GM21576 (cell line): ENCODE measurements at regions not wholly inside any gene's neighbourhood (a gene's known extent, or its start where the extent isn't known, plus 50 kb on each side); places are given as distances from the start of the nearest gene placed in this dataset.

Experiments used
- ATAC-seq: cut with Tn5 transposase; IDR thresholded peaks from one replicate; pipeline ENCODE4 v1.9.1; 2021; ENCODE audit warnings: mild to moderate bottlenecking, moderate library complexity; ENCODE audit not compliant: unreplicated experiment

DNA sequence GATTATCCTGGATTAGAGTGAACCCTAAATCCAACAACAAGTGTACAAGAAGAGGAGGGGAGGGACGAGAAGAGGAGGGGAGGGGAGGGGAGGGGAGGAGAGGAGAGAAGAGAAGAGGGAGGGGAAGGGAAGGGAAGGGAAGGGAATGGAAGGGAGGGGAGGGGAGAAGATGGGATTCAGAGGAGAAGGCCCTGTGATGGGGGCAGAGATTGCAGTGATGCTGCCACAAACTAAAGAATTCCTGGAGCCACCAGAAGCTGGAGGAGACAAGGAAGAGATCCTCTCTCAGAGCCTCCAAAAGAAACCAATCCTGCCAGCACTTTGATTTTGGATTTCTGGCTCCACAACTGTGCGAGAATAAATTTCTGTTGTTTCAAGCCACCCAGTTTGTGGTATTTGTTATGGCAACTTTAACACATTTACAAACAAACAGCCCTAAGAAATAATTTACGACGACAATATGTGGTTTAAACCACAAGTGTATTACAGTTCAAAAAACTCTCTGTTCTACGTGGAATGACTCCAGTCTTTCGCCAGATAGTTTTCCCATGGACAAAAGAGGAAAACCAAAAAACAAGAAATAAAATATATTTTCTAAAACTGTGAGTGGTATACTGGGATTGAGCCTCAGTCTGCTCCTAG, 235.4 kb downstream of the HDGFL1 start:
- ATAC-seq: no peak

DNA sequence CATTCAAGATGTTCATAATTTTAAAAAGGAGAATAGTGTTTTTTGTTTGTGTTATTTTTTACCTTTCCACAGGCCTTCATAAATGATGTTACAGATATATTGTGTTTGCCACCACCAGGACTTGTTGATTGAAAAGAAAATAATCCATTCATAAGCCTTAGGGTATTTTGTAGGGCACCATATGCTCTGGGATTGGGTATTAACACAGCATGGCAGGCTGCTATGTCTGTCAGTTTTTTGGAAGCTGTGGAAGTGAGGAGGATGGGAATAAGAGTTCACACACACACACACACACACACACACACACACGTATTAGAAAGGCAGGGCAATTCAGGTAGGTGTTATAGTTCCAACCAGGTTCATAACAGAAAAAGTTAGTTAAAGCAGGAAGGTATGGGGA, 237.9 kb downstream of the HDGFL1 start:
- ATAC-seq: no peak

DNA sequence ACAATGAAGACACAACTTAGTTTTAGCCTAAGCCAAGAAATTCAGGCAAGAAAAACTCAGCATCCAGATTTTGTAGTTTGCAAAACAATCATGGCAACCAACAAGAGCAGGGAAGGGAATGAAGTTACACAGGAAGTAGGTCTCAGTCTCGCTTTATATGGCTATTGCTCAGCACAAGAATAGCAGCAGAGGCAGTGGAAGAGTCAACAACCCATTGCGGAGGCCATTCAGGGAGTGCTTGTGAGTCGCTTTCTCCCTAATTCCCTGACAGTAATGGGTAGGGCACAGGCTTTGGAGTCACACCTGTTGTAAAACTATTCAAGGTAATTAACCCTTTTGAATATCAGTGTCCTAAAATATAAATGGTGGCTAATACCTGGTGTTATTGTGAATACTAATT, 238.5 kb downstream of the HDGFL1 start:
- no peak for ATAC-seq

DNA sequence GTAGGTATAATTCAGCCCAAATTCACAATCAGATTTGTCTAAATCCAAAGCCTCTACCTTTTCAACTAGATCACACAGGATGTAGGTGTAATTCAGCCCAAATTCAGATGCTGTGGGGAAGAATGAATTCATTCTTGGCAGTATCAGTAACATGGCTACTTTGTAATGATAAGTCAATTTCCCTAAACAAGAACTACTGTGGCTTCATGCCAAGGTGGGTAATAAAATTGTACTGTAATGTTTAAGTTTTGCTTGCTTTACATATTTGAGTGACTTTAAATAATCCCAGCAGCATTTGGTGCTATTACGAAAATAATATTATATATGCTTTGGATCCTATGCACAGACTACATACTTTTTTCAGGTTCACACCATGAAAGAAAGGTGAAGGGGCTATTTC, 239.1 kb downstream of the HDGFL1 start:
- ATAC-seq: no peak

DNA sequence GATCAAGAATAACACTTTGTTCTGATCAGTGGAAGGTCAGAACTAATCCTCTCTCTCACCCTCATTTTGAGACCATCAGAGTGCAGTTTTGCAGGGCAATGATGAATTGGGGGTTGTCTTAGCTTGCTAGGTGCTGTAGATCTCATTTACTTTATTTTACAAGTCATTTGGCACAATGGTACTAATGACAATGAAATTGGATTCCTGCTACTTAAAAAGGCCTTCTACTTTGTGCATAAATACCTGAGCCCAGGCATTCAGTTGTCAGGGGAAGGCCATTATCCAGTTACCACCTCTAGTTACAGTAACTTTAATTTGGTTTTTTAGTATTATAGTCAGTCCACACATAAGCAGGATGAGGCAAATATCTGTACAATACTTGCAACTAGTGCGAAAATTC, 240.0 kb downstream of the HDGFL1 start:
- no peak for ATAC-seq

DNA sequence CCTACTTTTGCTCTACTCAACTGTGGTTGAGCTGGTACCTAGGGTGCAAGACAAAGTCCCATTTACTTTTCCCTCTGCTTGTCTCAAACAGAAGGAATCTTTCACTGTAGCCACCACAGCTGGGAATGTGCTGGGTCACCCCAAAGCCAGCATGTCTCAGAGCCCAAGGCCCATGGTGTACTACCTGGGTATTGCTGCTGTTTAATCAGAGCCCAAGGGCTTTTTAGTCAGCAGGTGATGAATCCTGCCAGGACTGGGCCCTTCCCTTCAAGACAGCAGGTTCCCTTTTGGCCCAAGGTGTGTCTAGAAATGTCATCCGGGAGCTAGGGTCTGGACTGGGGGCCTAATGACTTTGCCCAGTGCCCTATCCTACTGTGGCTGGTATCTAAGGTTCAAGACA, 249.8 kb downstream of the HDGFL1 start:
- no peak for ATAC-seq

DNA sequence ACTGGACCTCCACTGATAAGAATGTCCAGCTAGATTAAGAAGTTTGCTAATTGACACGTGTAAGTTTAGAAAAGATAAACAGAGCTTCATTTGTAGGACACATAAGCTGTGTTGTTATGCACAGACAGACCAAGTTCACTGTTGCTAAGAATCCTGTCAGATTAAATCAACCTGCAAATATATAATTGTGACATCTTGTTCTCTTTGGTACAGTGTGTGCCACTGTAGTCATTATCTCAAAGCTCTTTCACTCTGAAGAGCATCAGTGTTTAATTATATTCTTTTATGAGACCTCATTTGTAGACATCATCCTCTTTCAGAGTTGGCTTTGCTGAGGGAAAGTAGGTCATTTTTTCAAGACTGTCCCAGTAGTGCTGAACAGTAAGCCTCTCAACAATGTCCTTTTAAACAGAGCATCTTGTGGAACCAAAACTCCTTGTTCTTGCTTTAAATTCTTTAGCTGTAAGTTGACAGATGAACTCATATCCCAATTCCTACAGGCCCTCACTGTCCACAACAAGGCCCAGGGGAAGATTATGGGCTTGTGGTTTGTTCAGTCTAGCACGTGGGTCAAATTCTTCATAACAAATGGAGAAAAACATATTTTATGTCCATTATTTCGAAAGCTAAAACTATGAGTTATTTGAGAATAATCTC, 252.4 kb downstream of the HDGFL1 start:
- ATAC-seq: no peak

DNA sequence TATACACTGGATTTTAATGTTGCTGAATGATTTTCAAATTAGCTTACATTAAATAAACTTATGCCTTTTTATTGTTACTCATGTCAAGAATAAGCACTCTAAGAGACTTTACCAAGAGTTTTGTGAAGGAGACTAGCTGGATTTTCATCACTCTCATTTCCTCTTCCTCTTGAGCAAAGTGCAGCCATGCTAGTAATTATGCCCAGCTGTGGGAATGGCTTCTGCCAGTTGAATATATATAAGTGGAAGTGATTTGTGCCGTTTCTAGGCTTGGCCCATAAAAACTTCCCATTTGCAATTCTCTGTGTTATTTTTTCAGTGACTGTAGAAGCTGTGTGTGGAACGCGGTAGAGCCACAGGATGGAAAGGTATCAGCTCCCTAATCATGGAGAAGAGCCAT, 255.8 kb downstream of the HDGFL1 start:
- no peak for ATAC-seq

DNA sequence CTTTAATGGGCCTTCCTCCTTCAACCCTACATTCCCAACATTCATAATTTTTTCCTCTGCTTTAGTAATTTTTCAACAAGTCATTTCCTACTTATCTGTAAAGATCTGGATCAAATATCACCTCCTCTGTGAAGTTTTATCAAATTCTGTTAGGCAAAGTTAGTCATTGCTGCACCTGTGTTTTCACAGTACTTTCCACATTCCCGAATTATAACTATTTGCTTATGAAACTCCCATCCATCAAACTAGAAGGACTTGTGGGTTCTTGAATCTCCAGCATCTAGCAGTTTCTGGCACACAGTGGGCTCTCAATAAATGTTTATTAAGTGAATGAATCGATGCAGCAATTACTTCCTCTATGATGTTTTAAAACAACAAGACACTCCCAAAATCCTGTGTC, 257.6 kb downstream of the HDGFL1 start:
- ATAC-seq: no peak

DNA sequence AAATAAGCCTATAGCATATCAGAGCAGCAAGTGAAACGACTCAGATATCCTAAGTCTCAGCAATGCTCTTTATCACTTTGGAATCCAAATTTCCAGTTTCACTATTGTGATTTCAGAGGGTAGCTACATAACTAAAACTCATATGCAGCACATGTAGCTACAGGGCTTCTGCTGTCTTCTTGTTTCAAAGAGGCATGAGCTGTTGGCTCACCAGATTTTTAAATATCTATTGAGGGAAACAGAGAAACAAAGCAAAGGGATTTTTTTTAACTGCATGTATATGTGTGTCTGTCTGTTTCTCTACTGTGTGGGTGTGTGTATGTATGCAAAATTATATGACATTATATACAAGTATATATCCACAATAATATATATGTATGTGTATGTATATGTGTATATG, 258.4 kb downstream of the HDGFL1 start:
- ATAC-seq: no peak

DNA sequence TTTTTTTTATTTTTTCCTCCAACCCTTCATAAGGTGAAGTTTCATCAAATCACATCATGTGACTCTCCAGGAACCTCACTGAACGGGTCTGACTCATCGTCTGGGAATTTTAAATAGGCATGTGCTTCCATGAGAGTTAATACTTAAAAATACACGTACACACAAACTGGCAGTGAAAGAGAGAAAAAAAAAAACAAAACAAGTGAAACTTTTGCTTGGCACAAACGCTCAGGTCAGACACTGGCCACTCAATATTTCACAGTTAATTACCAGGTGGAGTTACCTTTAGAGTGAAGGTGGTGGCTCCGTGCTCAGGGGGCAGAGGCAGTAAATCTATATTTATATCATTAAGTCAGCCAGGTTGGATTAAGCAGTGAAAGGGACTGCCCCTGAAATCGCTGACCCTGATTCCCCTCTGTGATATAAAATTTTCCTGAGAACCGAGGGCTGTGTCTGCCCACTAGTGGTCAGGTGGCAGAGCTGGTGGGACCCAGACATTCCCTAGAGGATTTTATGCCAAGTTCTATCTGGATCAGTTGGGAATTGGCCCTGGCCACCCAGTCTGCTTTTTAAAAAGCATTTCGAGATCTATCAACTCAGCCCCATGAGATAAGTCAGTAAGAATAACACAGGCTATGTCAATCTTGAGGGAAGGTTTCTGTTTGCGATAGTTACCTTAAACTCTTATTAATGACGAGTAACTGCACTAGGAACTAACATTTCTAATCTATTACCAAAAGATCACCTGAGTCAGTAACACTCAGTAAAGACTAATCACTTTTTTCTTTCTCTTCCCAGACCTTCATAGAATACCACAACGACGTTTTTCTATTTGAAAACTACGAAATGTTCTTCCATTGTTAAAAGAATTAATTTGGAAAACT, 259.1 kb downstream of the HDGFL1 start:
- no peak for ATAC-seq

DNA sequence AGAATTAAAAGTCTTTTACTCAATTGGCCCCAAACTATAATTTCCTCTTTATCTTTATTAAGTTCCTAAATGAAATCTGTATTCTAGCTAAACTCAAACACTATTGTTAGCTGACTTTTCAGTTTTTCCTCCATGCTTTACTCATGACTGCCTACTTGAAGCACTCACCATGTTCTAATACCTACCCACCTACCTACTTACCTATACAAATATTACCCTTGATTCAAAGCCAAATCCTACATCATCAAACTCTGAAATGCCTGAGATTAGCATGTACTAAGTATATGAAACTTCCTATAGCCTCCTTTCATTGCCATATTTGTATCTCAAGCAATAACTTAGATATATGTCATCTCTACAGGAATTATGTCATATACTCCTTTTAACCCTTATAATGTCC, 259.7 kb downstream of the HDGFL1 start:
- no peak for ATAC-seq

DNA sequence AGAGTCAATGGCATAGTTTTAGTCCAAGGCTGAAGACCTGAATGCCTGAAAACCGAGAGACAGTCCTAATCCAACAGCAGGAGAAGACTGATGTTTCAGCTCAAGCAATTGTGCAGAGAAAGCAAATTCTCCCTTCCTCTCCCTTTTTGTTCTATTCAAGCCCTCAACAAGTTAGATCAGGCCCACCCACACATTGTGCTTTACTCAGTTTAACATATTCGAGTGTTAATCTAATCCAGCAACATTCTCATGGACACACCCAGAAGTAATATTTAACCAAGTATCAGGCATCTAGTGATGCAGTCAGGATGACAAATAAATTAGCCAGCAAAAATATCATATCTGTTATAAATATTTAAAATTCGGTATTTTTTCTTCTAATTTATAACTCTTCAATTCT, 261.1 kb downstream of the HDGFL1 start:
- ATAC-seq: no peak

DNA sequence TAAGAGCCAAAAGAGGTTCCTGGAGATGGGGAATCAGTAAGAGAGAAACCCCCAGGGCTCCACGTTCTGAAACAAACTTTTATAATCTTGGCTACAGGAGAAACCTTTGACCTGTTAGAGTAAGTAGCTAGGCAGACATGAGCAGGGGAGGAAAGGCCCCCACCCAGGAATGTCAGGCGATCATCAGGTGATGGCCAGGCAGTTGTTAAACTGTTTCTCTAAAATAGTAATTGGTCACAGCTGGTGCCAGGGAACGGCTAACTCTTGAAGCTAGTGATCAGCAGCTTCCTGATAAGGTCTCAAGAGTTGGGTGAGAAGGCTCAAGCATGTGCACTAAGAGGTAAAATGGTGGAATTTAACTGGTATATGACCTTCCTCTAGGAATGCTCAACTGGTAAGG, 263.8 kb downstream of the HDGFL1 start:
- no peak for ATAC-seq

DNA sequence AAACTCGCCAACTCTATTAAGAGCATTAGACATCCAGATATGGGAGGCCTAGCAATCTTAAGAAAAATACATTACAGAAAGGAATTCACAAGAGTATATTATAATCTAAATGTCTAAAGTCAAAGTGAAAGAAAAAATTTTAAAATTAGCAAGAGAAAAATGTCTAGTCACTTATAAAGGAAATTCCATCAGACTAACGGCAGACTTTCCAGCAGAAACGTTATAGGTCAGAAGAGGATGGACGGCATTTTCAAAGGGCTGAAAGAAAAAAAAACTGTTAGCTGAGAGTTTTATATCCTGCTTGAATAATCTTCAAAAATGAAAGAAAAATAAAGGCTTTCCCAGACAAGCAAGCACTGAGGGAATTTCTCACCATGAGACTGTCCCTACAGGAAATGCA, 269.0 kb downstream of the HDGFL1 start:
- no peak for ATAC-seq

DNA sequence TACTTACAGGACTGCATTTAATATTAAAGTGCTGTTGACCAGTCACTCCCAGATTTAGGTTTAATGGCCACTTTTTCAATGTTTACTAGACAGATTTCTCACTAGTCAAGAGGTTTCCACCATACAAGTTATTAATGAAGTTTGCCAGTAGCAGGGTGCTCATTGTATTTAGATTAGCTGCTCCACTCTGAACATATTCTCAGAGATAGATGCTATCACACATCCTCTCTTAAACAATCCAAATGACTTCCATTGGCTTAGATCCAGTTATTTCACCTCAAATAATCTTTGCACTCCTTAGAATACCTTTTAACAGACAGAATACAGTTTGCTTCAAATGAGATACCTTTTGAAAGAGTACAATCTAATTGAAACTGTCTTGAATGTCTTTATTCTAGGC, 276.1 kb downstream of the HDGFL1 start:
- no peak for ATAC-seq

DNA sequence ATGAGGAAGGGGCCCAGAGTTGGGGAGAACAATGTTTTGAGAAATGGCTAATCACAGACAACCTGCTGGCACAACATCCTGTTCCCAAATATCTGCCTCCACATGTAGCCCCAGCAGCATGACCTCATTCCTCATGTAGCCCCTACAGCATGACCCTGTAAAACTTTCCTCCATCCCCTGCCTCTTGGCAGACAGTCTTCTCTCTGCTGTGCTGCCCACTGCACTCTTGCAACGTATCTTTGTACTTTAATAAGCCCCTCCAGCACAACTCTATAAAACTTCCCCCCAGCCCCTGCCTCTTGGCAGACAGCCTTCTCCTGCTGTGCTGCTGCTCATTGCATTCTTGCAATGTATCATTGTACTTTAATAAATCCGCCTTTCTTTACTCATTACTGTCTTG, 278.8 kb downstream of the HDGFL1 start:
- no peak for ATAC-seq

DNA sequence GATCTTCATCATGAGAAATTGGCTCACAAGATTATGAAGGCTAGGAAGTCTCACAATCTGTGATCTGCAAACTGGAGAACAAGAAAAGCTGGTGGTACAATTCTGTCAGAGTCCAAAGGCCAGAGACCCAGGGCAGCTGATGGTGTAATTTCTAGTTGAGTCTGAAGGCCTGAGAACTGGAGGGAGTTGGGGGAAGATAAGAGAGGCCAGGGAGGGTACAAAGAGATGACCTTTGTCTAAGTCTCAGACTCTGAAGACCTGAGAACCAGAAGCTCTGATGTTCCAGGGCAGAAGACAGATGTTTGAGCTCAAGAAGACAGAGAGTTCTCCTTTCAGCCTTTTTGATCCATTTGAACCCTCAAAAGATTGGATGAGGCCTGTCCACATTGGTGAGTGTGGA, 280.6 kb downstream of the HDGFL1 start:
- ATAC-seq: no peak

DNA sequence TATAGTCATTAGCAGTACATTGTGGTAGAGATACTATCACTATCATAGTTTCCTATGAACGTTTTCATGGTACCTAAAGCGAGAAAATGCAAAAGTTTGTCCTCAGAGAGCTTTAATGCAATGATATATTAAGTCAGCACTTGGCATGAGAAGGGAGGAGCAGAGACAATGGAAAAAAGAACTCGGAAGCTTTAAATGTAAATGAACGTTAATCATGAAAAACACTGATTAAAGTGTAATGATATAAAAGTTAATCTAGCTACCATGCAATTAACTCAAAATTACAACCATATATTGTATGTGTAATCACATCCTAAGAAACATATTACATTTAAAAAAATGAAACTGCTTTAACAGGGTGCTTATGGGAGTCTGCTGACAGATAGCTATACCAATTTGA, 282.7 kb downstream of the HDGFL1 start:
- ATAC-seq: no peak

DNA sequence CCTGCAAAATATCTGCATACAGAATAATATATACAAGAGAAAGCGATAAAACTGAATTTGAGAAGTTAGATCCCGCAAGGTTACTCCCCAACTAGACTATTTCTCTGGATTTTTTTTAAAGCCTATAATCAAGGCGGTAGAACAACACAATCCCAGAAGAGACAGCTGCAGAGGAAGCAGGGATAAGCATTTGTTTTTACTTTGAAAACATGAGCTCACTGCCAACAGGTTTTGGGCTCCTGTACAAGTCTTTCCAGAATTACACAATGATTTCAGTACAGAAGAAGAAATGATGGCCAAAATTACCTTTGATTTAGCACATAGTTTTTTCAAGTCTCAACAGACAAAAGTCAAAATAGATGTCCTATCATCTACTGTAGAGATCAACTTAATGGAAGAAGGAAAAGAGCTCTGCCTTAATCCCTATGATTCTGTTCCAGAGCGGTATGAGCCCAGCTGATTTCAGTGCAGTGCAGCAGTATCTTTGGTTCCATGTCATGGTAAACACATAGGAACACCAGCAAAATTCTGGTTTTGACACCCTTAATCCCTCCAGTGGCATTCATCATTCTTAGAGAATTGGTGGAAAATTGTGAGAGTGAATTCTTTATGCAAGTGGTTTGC, 304.3 kb downstream of the HDGFL1 start:
- no peak for ATAC-seq

DNA sequence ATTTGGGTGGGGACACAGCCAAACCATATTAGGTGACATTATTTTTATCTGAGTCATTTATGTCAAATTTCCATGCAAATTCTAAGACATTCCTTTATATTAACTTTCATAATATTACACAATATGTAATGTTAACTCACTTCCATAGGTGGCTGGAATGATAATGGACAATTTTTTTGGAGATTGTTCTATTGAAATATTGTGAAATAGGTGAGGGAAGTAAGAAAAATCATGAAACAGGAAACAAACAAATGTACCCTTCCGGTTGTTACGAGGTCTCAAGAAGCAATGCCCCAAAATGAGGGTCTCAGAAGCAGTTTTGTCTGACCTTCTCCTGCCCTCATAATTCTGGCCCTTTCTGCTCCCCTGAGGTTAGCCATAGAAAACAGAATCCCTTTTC, 306.5 kb downstream of the HDGFL1 start:
- no peak for ATAC-seq

DNA sequence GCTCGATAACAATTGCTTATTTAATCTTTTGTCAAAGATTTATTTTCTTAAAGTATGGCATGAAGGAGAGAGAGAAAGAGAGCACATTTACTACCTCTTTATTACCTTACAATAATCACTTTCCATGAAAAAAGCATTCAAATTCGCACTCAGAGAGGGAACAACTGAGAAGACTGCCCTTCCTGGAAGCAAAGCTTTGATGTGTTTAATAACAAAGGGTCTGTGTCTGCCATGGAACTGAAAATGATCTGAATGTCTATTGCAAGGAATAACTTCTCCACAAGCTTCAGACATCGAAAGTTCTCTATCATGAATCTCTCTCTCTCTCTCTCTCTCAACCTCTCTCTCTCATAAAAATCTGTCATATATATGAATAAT, 308.9 kb downstream of the HDGFL1 start:
- ATAC-seq: no peak
